Stimulated activated CD8-positive, alpha-beta memory T cell treated with anti-CD3 and anti-CD28 coated beads, Interleukin-15, amount 100 ng/mL, for 24 hours (primary cell): ENCODE measurements at regions not wholly inside any gene's neighbourhood (a gene's known extent, or its start where the extent isn't known, plus 50 kb on each side); places are given as distances from the start of the nearest gene placed in this dataset.

Experiments
- DNase-seq: peaks from one replicate; pipeline ENCODE4 v3.0.0-alpha.2; 2020; ENCODE audit warnings: low read depth

GRCh38 chr7:46230298-46230989 lies 309.4 kb upstream of the IGFBP3 start:
- DNase-seq: no peak

DNA sequence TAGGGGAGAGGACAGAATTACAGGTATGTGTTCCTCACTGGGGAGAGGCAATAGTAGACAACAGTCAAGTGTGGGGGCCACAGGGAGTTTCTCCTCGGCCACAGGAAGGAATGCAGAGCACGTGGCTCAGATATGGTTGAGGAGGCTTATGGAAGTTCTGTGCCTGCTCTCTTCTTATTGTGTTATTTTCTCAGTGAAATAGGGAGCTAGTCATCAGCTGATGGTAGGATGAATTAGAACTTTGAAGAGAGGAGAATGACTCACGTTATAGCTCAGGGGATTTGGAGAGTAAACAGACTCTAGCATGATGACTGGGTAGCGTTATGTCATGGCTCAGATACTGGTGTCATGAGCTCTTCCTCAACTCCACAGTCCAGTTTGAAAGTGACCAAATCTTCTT lies 308.3 kb upstream of the IGFBP3 start:
- DNase-seq: no peak

DNA sequence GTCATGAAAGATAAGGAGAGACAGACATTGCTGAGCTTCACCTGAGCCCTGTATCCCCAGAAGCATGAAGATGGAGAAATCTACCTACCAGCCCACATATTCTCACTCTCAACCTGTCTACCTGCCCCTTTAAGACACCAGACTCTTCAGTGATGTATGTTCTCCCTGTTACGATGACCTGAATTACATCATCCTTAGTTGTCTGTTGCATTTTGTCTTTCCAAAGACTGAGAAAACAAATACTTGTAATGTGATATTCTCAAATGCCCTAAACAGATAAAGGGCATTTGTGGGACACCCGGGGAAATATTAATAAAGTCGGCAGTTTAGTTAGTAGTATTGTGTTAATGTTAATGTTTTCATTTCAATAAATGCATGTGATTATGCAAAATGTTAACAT lies 305.8 kb upstream of the IGFBP3 start:
- DNase-seq: no peak

GRCh38 chr7:46224363-46224762 lies 303.3 kb upstream of the IGFBP3 start:
- DNase-seq: no peak

- DNase-seq: no peak
Observed at GRCh38 chr7:46220066-46220630, 299.1 kb upstream of the IGFBP3 start.

GRCh38 chr7:46218461-46219200 lies 297.6 kb upstream of the IGFBP3 start:
- DNase-seq: no peak

DNA sequence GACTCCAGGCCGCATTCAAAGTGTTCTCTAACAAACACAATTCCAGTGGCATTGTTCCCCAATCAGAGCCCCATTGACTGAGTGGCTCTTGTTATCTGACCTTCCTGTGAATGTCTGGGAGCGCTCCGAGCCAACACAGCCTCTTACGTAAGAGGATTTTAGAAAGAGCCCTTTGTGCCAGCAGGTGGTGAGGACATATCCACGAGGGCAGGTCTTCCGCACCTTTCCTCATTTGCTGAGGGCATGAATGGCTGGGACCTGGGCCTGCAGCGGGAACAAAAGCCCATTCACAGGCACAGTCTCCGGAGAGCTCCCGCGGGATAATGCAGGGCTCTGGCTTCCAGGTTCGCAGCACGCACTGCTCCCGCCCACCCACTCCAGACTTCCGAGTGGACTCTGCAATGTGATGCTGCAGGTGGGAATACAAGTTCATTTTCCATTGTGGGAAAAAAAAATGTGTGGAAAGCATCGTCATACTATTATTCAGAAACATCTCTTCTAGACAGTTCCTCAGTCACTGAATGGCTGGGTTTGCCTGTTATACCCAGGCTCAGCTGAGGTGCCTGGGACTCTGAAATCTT lies 295.0 kb upstream of the IGFBP3 start:
- no peak for DNase-seq

GRCh38 chr7:46214526-46214925 lies 293.5 kb upstream of the IGFBP3 start:
- DNase-seq: no peak

DNA sequence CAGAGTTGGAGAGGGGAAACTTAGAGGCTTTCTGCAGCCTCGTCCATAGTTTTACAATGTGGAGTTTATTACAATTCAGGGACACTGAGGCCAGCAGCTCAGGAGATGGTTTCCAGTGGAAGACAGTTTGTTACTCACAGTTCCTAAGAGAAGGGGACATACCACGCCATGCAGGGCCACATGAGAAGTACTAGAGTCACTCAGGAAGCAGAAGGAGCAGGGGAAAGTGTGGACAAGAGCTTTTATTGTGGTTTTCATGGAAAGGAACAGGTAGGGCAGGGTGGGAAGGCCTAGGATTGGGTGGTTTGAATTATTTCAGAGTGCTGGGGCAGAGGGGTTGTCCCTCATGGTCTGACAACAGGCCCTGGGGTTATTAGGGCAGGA lies 292.1 kb upstream of the IGFBP3 start:
- DNase-seq: no peak

GRCh38 chr7:46212425-46213153 lies 291.5 kb upstream of the IGFBP3 start:
- no peak for DNase-seq

GRCh38 chr7:46210467-46210866 lies 289.4 kb upstream of the IGFBP3 start:
- no peak for DNase-seq

DNA sequence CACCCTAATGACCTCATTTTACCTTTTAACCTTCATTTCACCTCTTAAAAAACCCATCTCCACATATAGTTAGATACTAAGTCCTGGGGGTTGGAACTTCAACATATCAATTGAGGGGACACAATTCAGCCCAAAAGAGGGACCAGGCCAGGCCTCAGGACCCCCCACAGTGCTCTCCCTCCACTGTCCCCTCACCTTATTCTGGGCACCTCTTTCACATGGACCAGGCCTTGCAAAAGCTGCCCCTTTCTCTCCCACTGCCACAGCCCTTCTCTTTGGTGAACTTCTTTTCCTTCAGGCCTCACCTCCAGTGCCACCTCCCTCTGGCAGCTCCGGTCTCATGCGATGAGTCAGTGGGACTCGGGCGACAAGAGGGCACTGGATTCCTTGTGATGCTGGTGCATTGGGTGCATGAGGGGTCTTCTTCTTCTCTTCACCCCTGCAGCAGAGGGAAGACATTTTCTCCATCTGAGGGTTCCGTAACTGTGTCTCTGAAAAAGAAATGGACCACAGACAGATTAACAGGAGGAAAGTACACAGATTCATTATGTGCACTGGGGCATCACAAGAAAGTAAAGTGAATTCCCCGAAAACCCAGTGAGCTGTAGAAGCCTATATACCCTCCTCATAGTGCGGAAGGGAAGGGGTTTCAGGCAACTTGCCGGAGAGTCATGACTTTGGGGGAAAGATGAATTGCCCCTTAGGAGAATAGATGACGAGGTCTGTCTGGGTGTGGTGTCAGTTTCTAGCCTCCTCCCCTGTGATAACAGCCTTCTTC lies 288.7 kb upstream of the IGFBP3 start:
- DNase-seq: no peak

GRCh38 chr7:46208635-46209525 lies 287.8 kb upstream of the IGFBP3 start:
- no peak for DNase-seq

- DNase-seq: no peak
Observed at GRCh38 chr7:46207931-46208634, 287.0 kb upstream of the IGFBP3 start.

DNA sequence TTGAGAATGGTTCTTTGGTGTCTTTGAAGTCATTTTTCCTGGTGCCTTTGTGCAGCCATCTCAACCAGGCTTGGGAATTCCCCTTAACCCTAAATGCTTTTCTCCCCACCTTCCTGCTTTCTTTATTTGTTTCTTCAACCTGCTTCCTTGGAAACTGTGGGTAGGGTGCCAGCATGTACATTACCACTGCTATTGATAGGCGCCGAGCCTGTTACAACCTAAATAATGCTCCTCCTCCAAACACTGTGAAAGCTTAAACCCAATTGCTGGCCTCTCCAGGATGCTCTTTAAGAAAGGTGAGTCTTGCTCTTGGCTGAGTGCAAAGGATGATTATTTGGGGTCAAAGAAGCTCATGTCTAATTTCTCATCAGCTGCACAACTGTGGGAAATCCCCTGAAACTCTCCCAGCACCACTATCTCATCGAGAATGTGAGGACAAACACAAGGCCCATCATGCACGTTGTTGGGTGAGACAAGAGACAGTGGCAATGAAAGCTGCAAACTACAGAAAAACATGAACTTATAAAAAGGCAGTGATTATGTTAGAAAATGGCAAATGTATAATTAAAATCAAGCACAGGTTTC lies 285.5 kb upstream of the IGFBP3 start:
- DNase-seq: no peak

GRCh38 chr7:46205478-46205877 lies 284.4 kb upstream of the IGFBP3 start:
- DNase-seq: no peak

- DNase-seq: no peak
Observed at GRCh38 chr7:46203926-46204325, 282.9 kb upstream of the IGFBP3 start.

DNA sequence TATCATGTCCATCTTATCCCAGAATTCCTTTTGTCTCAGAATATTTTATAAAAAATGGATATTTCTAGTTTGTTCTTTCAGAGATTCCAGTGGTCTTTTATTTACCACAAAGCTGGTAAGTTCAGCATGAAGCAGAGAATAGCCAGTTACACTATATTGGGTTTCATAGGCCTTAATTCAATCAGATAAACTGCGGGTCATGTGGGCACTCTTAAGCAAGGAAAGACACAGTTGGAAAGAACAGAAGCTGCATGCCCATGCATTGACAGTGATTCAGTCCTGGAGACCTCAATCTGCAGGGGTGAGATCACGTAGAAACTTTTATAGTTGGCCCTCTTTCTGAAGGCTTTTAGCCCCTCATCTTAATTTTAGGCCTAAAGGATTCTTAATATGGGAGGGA lies 281.3 kb upstream of the IGFBP3 start:
- DNase-seq: no peak

DNA sequence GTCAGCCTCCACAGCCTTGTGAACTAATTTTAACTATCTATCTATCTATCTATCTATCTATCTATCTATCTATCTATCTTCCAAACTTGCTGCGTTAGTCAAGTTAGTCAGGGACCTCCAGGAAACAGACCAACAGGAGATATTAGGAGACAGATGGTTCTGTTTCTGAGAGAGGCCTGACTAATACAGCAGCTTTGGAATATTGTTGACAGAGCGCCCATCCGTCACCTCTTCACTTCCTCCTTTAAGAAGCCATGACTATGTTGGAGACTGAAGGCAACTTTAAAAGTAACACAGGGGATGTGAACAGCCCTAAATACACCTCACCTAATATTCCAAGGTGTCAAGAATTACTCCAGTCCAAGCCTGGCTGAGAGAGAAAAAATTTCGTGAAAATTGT lies 280.9 kb upstream of the IGFBP3 start:
- DNase-seq: no peak

GRCh38 chr7:46198701-46199100 lies 277.6 kb upstream of the IGFBP3 start:
- no peak for DNase-seq
